IPS DF 19.7 (cell line): ENCODE measurements at regions not wholly inside any gene's neighbourhood (a gene's known extent, or its start where the extent isn't known, plus 50 kb on each side); places are given as distances from the start of the nearest gene placed in this dataset.
"Not testable (repeated sequence)": the region's sequence is repeated elsewhere in the genome, so short reads cannot be mapped to it uniquely, and the experiment has no call there.

ENCODE experiments used
- DNase-seq: peaks from one replicate; pipeline ENCODE4 v3.0.0-alpha.2; 2013; ENCODE audit warnings: low read depth, low spot score

GRCh38 chr4:188658958-188659522 lies 519.8 kb downstream of the TRIML1 start:
- DNase-seq = no peak

- DNase-seq = no peak
Measured at GRCh38 chr4:188660796-188661195, 521.6 kb downstream of the TRIML1 start.

GRCh38 chr4:188661502-188661901 lies 522.3 kb downstream of the TRIML1 start:
- DNase-seq = no peak

- DNase-seq = no peak
Measured at GRCh38 chr4:188663369-188663768, 524.1 kb downstream of the TRIML1 start.

- DNase-seq = no peak
Measured at GRCh38 chr4:188665491-188666457, 526.5 kb downstream of the TRIML1 start.

GRCh38 chr4:188678691-188679090 lies 539.5 kb downstream of the TRIML1 start:
- not testable (repeated sequence) for DNase-seq

- DNase-seq = no peak
Measured at GRCh38 chr4:188680004-188680666, 540.9 kb downstream of the TRIML1 start.

GRCh38 chr4:188680667-188681063 lies 541.4 kb downstream of the TRIML1 start:
- no peak for DNase-seq

- DNase-seq = no peak
Measured at GRCh38 chr4:188682321-188682720, 543.1 kb downstream of the TRIML1 start.

- DNase-seq = no peak
Measured at GRCh38 chr4:188683571-188683970, 544.3 kb downstream of the TRIML1 start.

GRCh38 chr4:188688956-188689355 lies 549.7 kb downstream of the TRIML1 start:
- DNase-seq = no peak

- DNase-seq = no peak
Measured at GRCh38 chr4:188691811-188692210, 552.6 kb downstream of the TRIML1 start.

- no peak for DNase-seq
Measured at GRCh38 chr4:188695261-188695660, 556.0 kb downstream of the TRIML1 start.

- DNase-seq = no peak
Measured at GRCh38 chr4:188697243-188697642, 558.0 kb downstream of the TRIML1 start.

GRCh38 chr4:188701952-188702351 lies 562.7 kb downstream of the TRIML1 start:
- DNase-seq = no peak

GRCh38 chr4:188704288-188704687 lies 565.0 kb downstream of the TRIML1 start:
- DNase-seq = no peak

GRCh38 chr4:188707036-188707435 lies 567.8 kb downstream of the TRIML1 start:
- DNase-seq = no peak

- no peak for DNase-seq
Measured at GRCh38 chr4:188714501-188714900, 575.3 kb downstream of the TRIML1 start.

GRCh38 chr4:188714907-188715306 lies 575.7 kb downstream of the TRIML1 start:
- no peak for DNase-seq

GRCh38 chr4:188717661-188718060 lies 578.4 kb downstream of the TRIML1 start:
- DNase-seq = no peak

GRCh38 chr4:188719794-188720193 lies 580.6 kb downstream of the TRIML1 start:
- DNase-seq = no peak

- no peak for DNase-seq
Measured at GRCh38 chr4:188722911-188723310, 583.7 kb downstream of the TRIML1 start.
